NCI-H2196 (cell line): ENCODE measurements at regions not wholly inside any gene's neighbourhood (a gene's known extent, or its start where the extent isn't known, plus 50 kb on each side); places are given as distances from the start of the nearest gene placed in this dataset.
"Not testable (repeated sequence)": the region's sequence is repeated elsewhere in the genome, so short reads cannot be mapped to it uniquely, and the experiment has no call there.

Experiments
- DNase-seq: peaks from one replicate; lab custom pipeline; 2025; ENCODE audit not compliant: unreplicated experiment; lab: John Stamatoyannopoulos, UW

GRCh38 chr1:14129009-14129408 is 429.0 kb downstream of the PRDM2 start:
- no peak for DNase-seq

GRCh38 chr1:14135070-14135469 is 435.1 kb downstream of the PRDM2 start:
- DNase-seq = no peak

GRCh38 chr1:14136152-14136763 is 436.3 kb downstream of the PRDM2 start:
- no peak for DNase-seq

- DNase-seq = no peak
Observed at GRCh38 chr1:14136881-14137280, 436.9 kb downstream of the PRDM2 start.

- DNase-seq = no peak
Observed at GRCh38 chr1:14137411-14138134, 437.6 kb downstream of the PRDM2 start.

- no peak for DNase-seq
Observed at GRCh38 chr1:14138135-14138506, 438.1 kb downstream of the PRDM2 start.

GRCh38 chr1:14138687-14139086 is 438.7 kb downstream of the PRDM2 start:
- DNase-seq = no peak

GRCh38 chr1:14140831-14141401 is 440.9 kb downstream of the PRDM2 start:
- DNase-seq = peak; percentile 59

GRCh38 chr1:14141656-14142055 is 441.7 kb downstream of the PRDM2 start:
- no peak for DNase-seq

- DNase-seq = peak; percentile 67
Observed at GRCh38 chr1:14142397-14143100, 442.6 kb downstream of the PRDM2 start.

GRCh38 chr1:14143777-14144176 is 443.8 kb downstream of the PRDM2 start:
- no peak for DNase-seq

GRCh38 chr1:14148526-14148925 is 448.5 kb downstream of the PRDM2 start:
- no peak for DNase-seq

GRCh38 chr1:14149431-14149830 is 449.1 kb upstream of the KAZN start:
- DNase-seq = no peak

- DNase-seq = no peak
Observed at GRCh38 chr1:14156543-14156942, 441.9 kb upstream of the KAZN start.

GRCh38 chr1:14160781-14161180 is 437.7 kb upstream of the KAZN start:
- no peak for DNase-seq

GRCh38 chr1:14163246-14163645 is 435.2 kb upstream of the KAZN start:
- no peak for DNase-seq

GRCh38 chr1:14165371-14165801 is 433.1 kb upstream of the KAZN start:
- DNase-seq = no peak

GRCh38 chr1:14167884-14168283 is 430.6 kb upstream of the KAZN start:
- no peak for DNase-seq

- no peak for DNase-seq
Observed at GRCh38 chr1:14168326-14169063, 430.0 kb upstream of the KAZN start.

- no peak for DNase-seq
Observed at GRCh38 chr1:14173598-14173997, 424.9 kb upstream of the KAZN start.

GRCh38 chr1:14177866-14178265 is 420.6 kb upstream of the KAZN start:
- not testable (repeated sequence) for DNase-seq
